HUES48 (cell line): ENCODE measurements at regions not wholly inside any gene's neighbourhood (a gene's known extent, or its start where the extent isn't known, plus 50 kb on each side); places are given as distances from the start of the nearest gene placed in this dataset.

ENCODE experiments used
- H3K27ac ChIP-seq: one replicate; pipeline ENCODE4 v1.7.0; 2013; ENCODE audit warnings: low read depth, low read length, inconsistent platforms
- H3K27me3 ChIP-seq: 2 replicates; pipeline ENCODE4 v1.6.1; 2013; ENCODE audit warnings: mild to moderate bottlenecking, low read length; ENCODE audit not compliant: control insufficient read depth, insufficient read depth
- H3K36me3 ChIP-seq: 2 replicates; pipeline ENCODE4 v1.6.1; 2013; ENCODE audit warnings: low read length; ENCODE audit not compliant: control insufficient read depth, insufficient read depth
- H3K4me1 ChIP-seq: 2 replicates; pipeline ENCODE4 v1.6.1; 2013; ENCODE audit warnings: mild to moderate bottlenecking, low read length; ENCODE audit not compliant: control insufficient read depth, insufficient read depth
- H3K4me3 ChIP-seq: 2 replicates; pipeline ENCODE4 v1.5.1; 2013; ENCODE audit warnings: mild to moderate bottlenecking, low read depth, low read length
- H3K9ac ChIP-seq: 2 replicates; pipeline ENCODE4 v1.6.1; 2013; ENCODE audit warnings: mild to moderate bottlenecking, low read depth, low read length, moderate library complexity
- H3K9me3 ChIP-seq: 2 replicates; pipeline ENCODE4 v1.6.1; 2013; ENCODE audit warnings: low read length; ENCODE audit not compliant: control insufficient read depth, insufficient read depth

DNA sequence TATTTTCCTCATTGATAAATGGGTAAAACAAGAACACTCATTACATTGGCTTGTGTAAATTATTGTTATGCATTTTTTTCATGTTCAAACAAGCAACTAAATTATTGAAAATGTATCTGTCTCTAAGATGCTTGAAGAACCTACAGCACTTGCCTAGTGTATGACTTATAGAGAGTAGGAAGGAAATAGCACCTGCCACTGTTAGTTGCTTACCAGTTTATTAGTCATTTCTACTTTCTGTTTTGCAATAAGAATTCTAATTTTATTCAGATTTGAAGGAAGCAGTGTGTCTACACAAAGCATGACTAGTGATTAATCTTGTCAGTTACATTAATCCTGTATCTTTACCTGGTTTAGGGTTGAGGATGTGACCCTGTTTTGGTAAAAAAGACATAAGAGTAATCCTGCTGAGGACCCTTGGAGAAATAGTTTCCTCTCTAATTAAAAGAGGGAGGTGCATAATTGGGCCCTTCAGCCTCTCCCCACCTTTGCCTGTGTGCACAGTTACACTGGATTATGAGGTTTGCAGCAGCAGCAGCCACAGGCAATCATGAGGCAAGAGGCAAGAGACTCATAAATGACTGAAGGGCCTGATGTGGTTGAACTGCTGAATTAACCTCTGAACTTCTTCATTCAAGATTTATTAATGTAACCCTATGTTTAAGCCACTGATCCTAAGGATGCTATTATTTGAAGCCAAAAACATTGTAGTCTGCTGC is 1202.1 kb downstream of the ADGRL3 start:
- H3K36me3 ChIP-seq: no peaks in the 10 kb centered on the region
- no peaks in the 10 kb centered on the region for H3K4me1 ChIP-seq
- no peak overlapping the region for H3K4me3 ChIP-seq
- H3K9ac ChIP-seq: no peak overlapping the region
- H3K9me3 ChIP-seq: no peaks in the 10 kb centered on the region
- H3K27ac ChIP-seq: no peak overlapping the region
- no peaks in the 10 kb centered on the region for H3K27me3 ChIP-seq

DNA sequence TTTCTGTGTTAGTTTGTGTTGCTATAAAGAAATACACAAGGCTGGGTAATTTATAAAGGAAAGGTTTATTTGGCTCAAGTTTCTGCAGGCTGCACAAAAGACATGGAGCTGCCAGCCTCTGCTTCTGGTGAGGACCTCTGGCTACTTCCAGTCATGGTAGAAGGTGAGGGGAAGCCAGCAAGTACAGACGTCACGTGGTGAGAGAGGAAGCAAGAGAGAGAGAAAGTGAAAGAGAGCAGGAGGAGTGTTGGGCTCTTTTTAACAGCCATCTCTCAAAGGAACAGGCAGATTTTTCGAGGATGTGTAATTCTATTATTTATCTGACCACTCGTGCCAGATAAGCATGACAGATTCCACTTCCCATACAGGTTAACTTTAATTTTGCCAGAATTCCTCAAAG is 1199.1 kb downstream of the ADGRL3 start:
- no peak overlapping the region for H3K9ac ChIP-seq
- H3K9me3 ChIP-seq: no peaks in the 10 kb centered on the region
- no peak overlapping the region for H3K4me3 ChIP-seq
- H3K4me1 ChIP-seq: no peaks in the 10 kb centered on the region
- H3K36me3 ChIP-seq: no peaks in the 10 kb centered on the region
- no peaks in the 10 kb centered on the region for H3K27me3 ChIP-seq
- H3K27ac ChIP-seq: no peak overlapping the region

DNA sequence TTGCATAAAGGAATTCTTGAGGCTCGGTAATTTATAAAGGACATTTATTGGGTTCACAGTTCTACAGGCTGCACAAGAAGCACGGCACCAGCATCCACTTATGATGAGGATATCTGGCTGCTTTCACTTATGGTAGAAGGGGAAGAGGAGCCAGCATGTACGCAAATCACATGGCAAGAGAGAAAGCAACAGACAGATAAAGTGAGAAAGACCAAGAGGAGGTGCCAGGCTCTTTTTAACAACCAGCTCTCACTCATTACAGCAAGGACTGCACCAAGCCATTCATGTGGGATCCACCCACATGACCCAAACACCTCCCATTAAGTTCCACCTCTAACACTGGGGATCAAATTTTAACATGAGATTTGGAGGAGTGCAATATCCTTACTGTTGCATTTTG is 1198.2 kb downstream of the ADGRL3 start:
- H3K36me3 ChIP-seq: no peaks in the 10 kb centered on the region
- no peaks in the 10 kb centered on the region for H3K27me3 ChIP-seq
- no peaks in the 10 kb centered on the region for H3K9me3 ChIP-seq
- H3K4me1 ChIP-seq: no peaks in the 10 kb centered on the region
- H3K4me3 ChIP-seq: no peak overlapping the region
- H3K9ac ChIP-seq: no peak overlapping the region
- H3K27ac ChIP-seq: no peak overlapping the region

DNA sequence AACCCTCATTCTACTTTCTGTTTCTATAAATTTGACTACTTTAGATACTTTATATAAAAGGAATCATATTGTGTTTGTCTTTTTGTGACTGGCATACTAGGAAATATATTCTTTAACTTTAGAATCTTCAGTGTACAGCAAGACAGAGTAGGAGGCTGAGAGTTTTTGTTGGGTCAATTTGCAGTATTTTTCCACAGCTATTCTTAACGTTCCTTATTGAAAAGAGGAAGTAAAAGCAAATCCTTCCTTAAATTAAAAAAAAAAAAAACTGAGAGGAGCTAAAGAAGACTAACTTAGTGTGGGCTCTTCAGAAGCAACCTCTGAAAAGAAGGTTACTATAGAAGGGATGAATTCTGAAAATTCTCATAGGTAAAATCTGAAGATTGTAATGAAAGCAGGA is 1194.6 kb downstream of the ADGRL3 start:
- Histone ChIP-seq H3K4me3 (no peak overlapping the region), H3K27ac (no peak overlapping the region), H3K36me3 (no peaks in the 10 kb centered on the region), H3K4me1 (no peaks in the 10 kb centered on the region), H3K9me3 (no peaks in the 10 kb centered on the region), H3K9ac (no peak overlapping the region), H3K27me3 (no peaks in the 10 kb centered on the region)

DNA sequence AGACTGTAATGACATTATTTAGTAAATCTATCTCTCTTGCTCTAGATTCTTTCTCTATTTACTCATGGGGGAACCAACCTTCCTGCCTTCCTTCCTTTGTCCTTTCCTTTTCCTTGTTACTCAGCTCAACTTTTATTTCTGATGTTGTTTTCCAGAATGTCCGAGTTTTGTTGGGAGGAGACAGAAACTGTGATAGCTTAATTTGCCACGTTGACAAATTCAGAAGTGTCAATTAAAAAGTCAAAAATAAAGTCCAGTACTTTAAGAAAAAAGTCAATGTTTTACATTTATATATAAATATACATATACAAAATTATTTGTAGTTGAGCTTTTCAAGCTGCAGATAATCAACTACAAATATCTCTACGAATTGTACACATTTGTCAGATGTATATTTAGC is 1187.7 kb downstream of the ADGRL3 start:
- no peaks in the 10 kb centered on the region for H3K9me3 ChIP-seq
- H3K4me3 ChIP-seq: no peak overlapping the region
- H3K9ac ChIP-seq: no peak overlapping the region
- no peaks in the 10 kb centered on the region for H3K36me3 ChIP-seq
- no peak overlapping the region for H3K27ac ChIP-seq
- no peaks in the 10 kb centered on the region for H3K4me1 ChIP-seq
- H3K27me3 ChIP-seq: no peaks in the 10 kb centered on the region

DNA sequence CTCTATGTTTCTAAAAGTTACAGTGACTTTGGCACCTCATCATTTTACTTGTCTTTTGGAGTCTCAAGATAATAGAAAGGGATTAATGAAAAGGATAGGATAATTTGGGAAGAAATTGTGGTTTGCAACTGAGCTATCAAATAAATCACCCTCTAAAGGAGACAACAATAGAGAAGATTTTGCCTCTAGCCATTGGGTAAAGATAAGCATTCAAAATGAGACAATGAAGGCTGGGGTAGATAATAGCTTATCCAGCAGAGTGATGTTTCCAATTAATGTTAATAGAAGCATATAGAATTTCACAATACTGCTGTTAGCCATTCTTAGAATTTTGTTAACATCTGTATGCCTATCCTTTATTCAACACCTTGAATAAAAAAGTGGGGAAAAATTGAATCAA is 1177.6 kb downstream of the ADGRL3 start:
- no peaks in the 10 kb centered on the region for H3K27me3 ChIP-seq
- H3K27ac ChIP-seq: no peak overlapping the region
- H3K4me1 ChIP-seq: no peaks in the 10 kb centered on the region
- no peak overlapping the region for H3K9ac ChIP-seq
- H3K36me3 ChIP-seq: no peaks in the 10 kb centered on the region
- H3K4me3 ChIP-seq: no peak overlapping the region
- no peaks in the 10 kb centered on the region for H3K9me3 ChIP-seq

DNA sequence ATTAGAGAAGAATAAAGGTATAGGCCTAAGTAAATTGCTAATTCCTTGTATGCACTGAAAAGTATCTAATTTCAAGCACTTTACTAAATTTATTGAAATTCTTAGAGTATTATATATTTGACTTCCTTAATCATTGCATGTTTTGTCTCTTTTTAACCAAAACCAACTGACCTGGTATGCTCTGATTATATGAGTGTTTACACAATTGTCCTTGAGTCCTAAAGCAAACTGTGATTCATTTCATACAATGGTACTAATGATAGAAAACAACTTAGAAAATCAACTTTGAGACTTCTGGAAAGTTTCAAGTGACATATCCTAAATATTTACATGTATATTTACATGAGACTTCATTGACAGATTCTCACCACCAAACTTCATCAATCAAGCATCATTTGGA is 1177.1 kb downstream of the ADGRL3 start:
- H3K27ac ChIP-seq: no peak overlapping the region
- H3K36me3 ChIP-seq: no peaks in the 10 kb centered on the region
- H3K4me1 ChIP-seq: no peaks in the 10 kb centered on the region
- no peak overlapping the region for H3K9ac ChIP-seq
- H3K4me3 ChIP-seq: no peak overlapping the region
- H3K9me3 ChIP-seq: no peaks in the 10 kb centered on the region
- no peaks in the 10 kb centered on the region for H3K27me3 ChIP-seq

DNA sequence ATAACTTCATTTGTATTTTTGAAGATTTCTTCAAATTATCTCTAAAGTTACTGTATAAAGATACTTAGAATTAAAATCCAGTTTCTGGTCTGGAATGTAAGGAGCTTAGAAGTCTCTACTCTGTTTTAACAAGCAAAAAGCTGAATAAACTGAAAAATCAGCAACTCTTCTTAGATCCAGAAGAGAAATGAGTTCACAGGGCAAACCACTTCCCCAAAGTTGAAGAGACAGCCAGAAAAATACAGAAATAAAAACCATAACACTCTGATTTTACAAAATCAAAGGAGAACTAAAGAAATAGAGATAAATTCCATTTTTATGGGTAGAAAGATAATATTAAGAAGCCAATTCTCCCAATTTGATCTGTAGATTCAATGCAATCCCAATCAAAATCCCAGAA is 1166.8 kb downstream of the ADGRL3 start:
- Histone ChIP-seq H3K9me3 (no peaks in the 10 kb centered on the region), H3K4me3 (no peak overlapping the region), H3K36me3 (no peaks in the 10 kb centered on the region), H3K4me1 (no peaks in the 10 kb centered on the region), H3K9ac (no peak overlapping the region), H3K27ac (no peak overlapping the region), H3K27me3 (no peaks in the 10 kb centered on the region)

DNA sequence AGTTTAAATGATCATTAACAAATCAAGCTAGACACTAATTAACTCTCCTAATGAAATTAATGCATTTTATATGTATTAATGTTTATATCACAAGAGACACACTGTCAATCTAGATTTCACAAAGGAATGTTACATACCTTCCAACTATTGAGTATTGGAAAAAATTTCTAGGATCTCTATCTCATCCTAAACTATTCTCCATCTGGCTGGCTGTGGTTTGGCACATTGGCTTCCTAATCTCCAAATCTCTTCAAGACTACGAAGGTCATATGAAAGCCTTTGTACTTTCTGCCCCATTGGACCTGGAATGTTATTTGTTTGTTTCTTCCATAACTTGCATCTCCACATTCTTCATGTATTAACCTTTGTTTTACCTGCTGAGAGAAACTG is 1160.0 kb downstream of the ADGRL3 start:
- Histone ChIP-seq H3K9me3 (no peaks in the 10 kb centered on the region), H3K4me3 (no peak overlapping the region), H3K27ac (no peak overlapping the region), H3K36me3 (no peaks in the 10 kb centered on the region), H3K9ac (no peak overlapping the region), H3K4me1 (no peaks in the 10 kb centered on the region), H3K27me3 (no peaks in the 10 kb centered on the region)

DNA sequence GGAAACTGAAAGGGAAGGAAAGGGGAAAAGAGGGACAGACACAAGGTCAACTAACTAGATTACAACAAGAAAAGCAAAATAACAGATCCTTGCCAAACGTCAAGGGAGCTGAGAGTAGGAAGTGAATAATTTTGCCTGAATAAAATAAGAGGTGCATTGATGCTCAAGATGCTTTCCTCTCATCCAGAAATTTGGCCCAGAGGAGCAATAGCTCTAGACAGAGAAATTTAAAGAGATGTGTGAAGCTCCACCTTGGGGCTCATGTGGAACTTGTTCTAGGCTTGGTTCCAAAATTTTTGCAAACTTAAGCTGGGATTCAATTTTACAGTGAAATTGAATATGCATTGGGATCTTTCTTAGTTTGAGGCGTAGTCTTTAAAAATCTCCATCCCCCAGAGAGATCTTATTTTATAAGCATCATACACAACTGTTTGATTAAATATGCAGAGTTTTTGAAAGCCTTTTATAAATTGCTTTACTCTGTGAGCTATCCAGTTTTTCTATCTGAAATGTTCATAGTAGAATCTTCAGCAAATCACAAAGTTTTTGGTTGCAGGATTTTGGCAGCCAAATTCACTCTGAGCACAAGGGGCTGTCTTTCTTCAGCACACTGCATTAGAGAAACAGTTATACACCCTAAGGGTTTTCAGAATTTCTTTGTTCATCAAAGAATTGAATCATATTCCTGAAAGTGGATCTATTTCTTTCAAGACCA is 1159.5 kb downstream of the ADGRL3 start:
- H3K4me1 ChIP-seq: no peaks in the 10 kb centered on the region
- no peaks in the 10 kb centered on the region for H3K27me3 ChIP-seq
- H3K9me3 ChIP-seq: no peaks in the 10 kb centered on the region
- no peak overlapping the region for H3K9ac ChIP-seq
- H3K36me3 ChIP-seq: no peaks in the 10 kb centered on the region
- H3K27ac ChIP-seq: no peak overlapping the region
- no peak overlapping the region for H3K4me3 ChIP-seq

DNA sequence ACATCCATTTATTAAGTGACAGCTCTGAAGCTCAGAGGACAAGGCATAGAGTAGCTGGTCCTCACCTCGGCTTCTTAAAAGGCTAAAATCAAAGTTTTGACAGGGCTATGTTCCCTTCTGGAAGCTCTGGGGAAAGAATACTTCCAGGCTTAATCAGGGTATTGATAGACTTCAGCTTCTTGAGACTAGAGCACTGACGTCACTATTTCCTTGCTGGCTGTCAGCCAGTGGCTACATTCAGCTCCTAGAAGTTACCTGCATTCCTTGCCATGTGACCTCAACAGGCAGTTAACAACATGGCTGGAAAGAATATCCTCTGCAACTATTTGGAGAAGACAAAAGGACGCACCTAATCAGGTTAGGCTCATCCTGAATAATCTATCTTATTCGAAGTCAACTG is 1144.8 kb downstream of the ADGRL3 start:
- Histone ChIP-seq H3K36me3 (no peaks in the 10 kb centered on the region), H3K9me3 (0 out of 2 replicates have a peak, but pooled peaks cover 2% of the 10 kb centered on the region), H3K27me3 (no peaks in the 10 kb centered on the region), H3K9ac (no peak overlapping the region), H3K27ac (no peak overlapping the region), H3K4me3 (no peak overlapping the region), H3K4me1 (no peaks in the 10 kb centered on the region)
